ENCODE measurements at regions not wholly inside any gene's neighbourhood (a gene's known extent, or its start where the extent isn't known, plus 50 kb on each side); places are given as distances from the start of the nearest gene placed in this dataset.

GRCh38 chrY:8687154-8687553 lies 650.1 kb upstream of the TSPY4 start:
- no peak for DNase-seq

- no peak for DNase-seq
Measured at GRCh38 chrY:8690901-8691685, 646.2 kb upstream of the TSPY4 start.

GRCh38 chrY:8698571-8698970 lies 638.7 kb upstream of the TSPY4 start:
- DNase-seq: no peak

GRCh38 chrY:8705636-8706300 lies 631.5 kb upstream of the TSPY4 start:
- DNase-seq: no peak

GRCh38 chrY:8712296-8712695 lies 625.0 kb upstream of the TSPY4 start:
- DNase-seq: no peak

GRCh38 chrY:8715226-8715625 lies 622.0 kb upstream of the TSPY4 start:
- DNase-seq: no peak

- DNase-seq: no peak
Measured at GRCh38 chrY:8726616-8727015, 610.6 kb upstream of the TSPY4 start.

- DNase-seq: no peak
Measured at GRCh38 chrY:8729971-8730370, 607.3 kb upstream of the TSPY4 start.

GRCh38 chrY:8741343-8742069 lies 595.8 kb upstream of the TSPY4 start:
- no peak for DNase-seq

DNA sequence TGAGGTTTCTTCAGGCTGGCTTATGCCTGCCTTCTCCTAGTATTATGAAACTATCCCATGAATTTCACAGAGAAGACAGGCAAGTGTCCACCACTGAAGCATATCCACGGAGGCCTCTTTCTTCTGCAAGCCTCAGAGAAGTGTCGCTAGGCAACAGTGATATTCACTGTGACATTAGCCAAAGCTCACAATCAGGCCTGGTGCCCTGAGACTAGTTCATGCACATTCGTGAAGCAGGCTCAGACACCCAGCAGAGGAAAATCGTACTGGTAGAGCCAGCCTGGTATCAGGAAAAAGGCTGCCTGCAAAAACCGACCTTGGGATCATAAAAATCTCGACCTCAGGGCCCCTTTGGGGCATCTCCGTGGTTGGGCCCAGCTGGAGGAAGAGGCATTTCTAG lies 573.1 kb upstream of the TSPY4 start:
- DNase-seq: no peak

DNA sequence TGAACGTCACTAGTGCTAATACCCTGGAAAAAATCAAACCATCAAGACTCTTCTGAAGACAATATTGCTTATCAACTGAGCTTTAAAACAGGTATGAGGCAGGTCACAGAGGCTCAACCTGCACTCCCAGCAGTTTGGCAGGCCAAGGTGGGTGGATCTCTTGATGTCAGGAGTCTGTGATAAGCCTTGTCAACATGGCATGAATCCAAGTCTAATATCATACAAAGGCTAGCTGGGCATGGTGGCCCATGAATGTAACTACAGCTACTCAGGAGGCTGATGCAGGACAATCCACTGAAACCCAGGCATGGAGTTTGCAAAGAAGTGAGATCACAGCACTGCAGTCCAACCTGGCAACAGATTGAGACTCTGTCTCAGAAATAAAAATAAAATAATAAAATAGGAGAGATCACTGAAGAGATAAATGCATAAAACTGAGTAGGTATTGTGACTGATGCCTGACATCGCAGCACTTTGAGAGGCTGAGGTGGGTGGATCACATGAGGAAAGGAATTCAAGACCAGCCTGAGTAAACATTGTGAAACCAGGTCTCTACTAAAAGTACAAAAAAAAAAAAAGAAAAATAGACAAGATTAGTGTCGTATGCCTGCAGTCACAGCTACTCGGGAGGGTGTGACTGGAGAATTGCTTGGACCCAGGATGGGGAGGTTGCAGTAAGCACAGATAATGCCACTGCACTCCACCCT lies 555.9 kb upstream of the TSPY4 start:
- no peak for DNase-seq

- DNase-seq: no peak
Measured at GRCh38 chrY:8794561-8794960, 542.7 kb upstream of the TSPY4 start.

DNA sequence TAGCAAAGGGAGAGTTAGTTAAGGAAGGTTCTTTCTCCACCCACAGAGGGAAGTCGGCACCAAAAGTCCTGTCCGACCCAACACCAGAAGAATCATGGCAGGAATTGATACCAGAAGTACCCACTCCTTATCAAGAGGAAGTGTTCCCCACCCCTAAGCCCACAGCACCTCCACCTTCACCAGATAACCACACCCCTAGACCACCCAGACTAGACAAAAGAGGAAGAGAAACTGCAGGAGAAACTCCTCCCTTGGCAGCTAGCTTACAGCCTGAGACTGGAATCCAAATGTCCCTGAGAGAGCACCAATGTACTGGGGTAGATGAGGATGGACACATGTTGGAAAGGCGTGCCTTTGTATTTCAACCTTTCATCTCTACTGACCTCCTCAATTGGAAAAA lies 532.9 kb upstream of the TSPY4 start:
- DNase-seq: no peak

GRCh38 chrY:8807648-8808408 lies 529.4 kb upstream of the TSPY4 start:
- DNase-seq: no peak

- DNase-seq: no peak
Measured at GRCh38 chrY:8808611-8809010, 528.7 kb upstream of the TSPY4 start.

- no peak for DNase-seq
Measured at GRCh38 chrY:8809076-8809475, 528.2 kb upstream of the TSPY4 start.

- no peak for DNase-seq
Measured at GRCh38 chrY:8814143-8814542, 523.1 kb upstream of the TSPY4 start.

- no peak for DNase-seq
Measured at GRCh38 chrY:8815616-8816015, 521.6 kb upstream of the TSPY4 start.

GRCh38 chrY:8820032-8820431 lies 517.2 kb upstream of the TSPY4 start:
- no peak for DNase-seq

DNA sequence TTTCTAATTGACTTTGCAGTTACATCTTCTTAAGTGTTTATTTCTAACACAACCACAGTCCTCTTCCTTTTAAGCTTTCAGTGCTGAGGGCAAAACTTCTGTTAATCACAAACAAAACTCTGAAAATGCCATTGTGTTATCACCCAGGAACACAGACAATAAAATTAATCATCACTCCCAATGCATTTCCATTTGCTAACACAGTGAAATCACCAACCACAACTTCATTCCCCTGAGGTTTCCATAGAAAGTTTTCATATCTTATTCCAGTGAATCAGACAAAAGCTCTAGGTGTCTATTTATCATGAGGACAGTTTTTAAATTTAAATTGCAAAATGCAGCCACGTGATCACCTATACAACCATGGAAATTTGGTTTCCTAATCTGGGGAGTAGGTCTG lies 516.2 kb upstream of the TSPY4 start:
- no peak for DNase-seq

DNA sequence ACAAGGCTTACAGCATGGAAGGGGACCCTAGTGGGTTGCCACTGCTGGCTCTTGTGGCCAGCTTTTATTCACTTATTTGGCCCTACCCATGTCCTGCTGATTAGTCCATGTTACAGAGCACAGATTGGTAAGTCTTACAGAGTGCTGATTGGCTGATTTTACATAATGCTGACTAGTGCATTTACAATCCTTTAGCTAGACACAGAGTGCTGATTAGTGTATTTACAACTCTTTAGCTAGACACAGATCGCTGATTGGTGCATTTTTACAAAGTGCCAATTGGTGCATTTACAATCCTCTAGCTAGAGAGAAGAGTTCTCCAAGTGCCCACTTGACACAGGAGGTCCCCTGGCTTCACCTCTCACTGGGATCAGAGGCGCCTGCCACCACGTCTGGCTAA lies 485.0 kb upstream of the TSPY4 start:
- no peak for DNase-seq

- no peak for DNase-seq
Measured at GRCh38 chrY:8888371-8888770, 448.9 kb upstream of the TSPY4 start.

Measured in T-helper 2 cell (primary cell).